GM19455 (cell line): ENCODE measurements at regions not wholly inside any gene's neighbourhood (a gene's known extent, or its start where the extent isn't known, plus 50 kb on each side); places are given as distances from the start of the nearest gene placed in this dataset.
"Not testable (repeated sequence)": the region's sequence is repeated elsewhere in the genome, so short reads cannot be mapped to it uniquely, and the experiment has no call there.

Experiments
- ATAC-seq: cut with Tn5 transposase; IDR thresholded peaks from one replicate; pipeline ENCODE4 v1.9.1; 2021; ENCODE audit not compliant: unreplicated experiment

DNA sequence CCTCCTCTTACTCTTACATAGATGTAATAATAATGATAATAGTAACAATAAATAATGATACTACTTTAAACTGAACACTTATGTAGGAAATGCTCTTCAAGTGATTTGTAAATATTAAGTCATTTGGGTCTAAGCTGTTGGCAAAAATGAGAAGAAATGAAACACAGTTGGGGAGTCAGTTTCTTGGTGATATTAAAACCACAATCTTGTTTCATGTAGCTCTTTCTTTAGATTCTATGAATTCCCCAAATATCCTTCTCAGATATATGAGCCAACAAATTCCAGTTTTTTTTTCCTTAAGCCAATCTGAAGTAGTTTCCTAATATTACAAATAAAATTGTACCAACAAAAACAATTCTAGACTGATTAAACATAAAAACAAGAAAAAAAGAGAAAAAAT lies 1115.6 kb upstream of the CNTN5 start:
- no peak for ATAC-seq

GRCh38 chr11:97905671-97906070 lies 1115.1 kb upstream of the CNTN5 start:
- no peak for ATAC-seq

DNA sequence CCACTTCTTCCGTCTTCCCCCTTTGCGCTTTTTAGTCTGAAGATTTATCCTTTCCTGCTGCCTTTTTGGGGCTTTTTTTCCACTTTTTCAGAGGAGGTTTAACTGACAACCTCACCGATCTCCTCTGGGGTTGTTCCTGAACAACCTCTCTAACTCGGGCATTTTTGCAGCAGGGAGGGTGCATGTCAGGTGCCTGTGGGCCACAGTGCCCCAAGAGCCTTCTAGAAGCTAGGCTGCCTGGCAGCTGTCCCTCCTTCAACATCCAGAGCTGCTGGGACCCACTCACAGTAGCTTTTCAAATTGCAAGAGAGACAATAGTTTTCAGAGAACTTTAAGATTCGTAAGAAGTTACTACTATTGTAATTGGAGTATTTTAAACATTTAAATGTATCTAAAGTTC lies 1112.4 kb upstream of the CNTN5 start:
- no peak for ATAC-seq

DNA sequence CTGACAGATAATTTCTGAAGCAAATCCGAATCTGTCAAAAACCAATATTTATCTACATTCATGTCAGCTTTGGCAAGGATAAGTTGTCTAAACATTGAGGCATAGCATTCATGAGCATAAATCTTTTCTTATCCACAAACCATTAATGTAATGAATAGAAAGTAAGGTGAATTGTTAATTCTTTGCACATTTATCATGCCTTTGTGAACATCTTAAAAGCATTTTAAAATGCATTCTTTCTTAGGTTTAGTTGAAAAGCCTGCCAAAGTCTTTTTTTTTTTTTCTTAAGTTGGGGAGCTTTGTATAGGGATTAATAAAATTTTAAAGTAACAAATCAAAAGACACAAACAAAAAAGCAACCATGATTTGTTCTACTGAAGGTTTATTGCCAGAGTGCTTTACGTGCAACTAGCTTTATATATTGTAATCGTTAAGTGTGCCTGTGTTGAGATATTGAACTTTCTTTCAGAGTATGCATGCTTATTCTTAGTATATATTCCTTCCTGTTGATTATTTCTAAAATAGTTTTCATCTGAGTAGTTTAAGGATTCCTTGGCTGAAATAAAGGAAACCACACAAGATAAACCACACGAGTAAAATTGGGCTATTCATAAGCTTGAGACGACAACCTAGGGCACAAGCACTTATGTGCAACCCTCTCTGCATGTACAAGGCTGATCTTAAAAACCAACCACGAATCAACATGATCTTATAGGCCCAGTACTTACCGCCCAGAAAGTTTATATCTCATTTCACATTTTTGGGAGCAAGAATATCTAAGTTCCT lies 1110.9 kb upstream of the CNTN5 start:
- ATAC-seq: no peak

GRCh38 chr11:97912629-97913028 lies 1108.1 kb upstream of the CNTN5 start:
- no peak for ATAC-seq

GRCh38 chr11:97922933-97923332 lies 1097.8 kb upstream of the CNTN5 start:
- ATAC-seq: not testable (repeated sequence)

DNA sequence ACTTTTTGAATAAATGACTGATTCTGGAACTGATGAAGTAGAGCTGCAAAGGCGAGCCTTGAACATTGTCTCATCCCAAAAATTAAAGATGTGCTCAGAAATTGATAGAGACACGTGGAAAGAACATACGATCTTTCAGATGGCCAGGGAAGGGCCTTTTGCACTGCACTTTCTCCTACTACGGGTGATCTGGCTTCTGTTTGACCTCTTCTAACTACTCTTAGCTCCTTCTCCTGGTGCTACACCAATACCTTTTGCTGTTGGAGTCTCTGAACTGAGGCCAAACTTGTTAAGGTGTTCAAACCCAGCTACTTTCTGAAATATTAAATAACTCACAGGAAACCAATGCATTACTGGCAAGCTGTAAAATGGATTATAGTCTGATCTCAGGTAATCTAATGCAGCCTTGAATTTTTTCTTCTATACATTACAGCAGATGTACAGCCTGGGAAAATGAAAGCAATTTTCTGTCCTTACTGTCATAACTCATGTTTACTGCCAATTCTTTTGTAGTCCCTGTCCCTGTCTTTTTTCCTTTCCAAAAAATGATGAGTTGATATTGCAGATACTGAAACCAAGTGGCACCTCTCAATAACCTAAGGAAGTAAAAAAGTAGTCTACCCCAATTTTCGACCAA lies 1086.1 kb upstream of the CNTN5 start:
- no peak for ATAC-seq

DNA sequence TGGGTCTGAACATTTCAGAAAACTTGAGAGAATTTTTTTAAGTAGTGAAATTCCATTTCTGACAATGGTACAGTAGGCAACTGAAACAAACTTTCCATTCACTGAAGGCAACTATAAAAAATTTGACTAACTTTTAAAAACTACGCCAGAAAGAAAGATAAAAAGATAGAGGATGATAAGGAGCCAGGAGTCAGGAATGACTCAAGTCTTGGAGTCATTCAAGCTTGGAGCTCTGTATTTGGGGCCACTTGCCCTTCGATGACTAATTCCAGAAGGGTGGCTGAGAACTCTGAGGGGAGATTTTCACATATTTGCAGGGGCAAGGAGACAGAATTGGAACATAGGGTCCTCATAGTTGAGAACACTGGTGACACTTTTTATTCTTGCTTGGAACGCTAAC lies 1083.2 kb upstream of the CNTN5 start:
- ATAC-seq: no peak

DNA sequence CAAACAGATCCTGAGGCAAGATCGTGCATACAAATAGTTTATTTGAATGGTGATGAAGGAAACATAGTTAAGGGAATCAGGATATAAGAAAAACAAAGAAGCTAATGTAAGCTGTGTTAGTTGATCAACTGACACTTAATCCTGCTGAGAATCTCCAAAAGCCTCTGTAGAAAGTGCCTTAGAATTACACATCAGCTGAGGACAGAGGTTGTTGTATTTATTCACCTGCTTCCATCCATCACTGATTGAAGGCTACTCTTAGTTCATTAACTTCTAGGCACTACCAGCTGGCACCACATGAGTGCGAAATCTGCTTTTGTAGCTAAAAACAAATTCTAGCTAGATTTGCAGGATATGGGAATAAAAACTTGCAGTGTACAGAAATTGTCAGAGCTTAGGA lies 1082.0 kb upstream of the CNTN5 start:
- ATAC-seq: no peak

- no peak for ATAC-seq
Observed at GRCh38 chr11:97943493-97943892, 1077.3 kb upstream of the CNTN5 start.

DNA sequence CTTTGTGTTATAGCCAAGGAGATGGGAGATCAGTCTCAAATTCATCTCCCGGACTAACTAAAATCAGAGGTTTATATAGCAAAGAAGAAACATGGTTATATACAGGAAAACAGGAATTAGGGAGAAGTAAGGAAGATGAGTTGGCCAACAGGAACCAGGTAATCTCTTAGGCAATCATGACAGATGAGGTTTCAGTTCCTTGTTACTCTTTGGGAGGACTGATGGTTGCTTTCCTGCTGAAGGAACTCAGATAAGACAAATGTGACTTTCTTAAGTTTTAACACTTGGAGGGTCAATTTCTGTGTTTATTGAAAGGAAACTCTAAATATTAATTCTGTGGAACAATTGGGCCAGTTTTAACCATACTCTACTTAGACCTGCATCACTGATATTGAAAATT lies 1072.0 kb upstream of the CNTN5 start:
- no peak for ATAC-seq

- ATAC-seq: no peak
Observed at GRCh38 chr11:97955595-97955994, 1065.2 kb upstream of the CNTN5 start.

DNA sequence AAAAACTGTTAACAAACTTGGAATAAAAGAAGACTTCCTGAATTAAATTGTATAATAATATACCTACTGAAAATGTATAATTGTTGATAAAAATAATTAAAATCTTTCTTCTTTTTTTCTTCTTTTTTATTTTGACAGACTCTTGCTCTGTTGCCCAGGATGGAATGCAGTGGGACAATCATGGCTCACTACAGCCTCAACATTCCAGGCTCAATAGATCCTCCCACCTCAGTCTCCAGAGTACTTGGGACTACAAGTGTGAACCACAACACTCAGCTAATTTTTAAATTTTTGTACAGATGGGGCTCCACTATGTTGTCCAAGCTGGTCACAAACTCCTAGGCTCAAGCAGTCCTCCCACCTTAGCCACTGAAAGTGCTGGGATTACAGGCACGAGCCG lies 1063.8 kb upstream of the CNTN5 start:
- ATAC-seq: no peak

DNA sequence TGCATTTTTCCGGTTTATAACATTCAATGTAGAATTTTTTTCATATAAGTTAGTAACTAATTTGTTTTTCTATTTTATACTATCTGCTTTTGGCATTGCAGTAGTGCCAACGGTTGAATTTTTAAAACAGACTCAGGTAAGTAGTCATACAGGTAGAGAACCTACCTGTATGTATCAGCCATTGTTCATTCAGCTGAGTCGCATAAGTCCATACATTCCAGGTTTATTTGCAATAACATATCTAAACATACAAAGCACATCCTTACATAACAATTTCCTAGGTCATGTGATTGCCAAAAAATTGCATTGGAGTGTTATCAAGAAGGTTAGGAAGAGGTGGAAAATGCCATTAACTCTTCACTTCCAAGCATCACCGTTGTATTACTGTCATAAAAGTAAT lies 1059.3 kb upstream of the CNTN5 start:
- no peak for ATAC-seq

DNA sequence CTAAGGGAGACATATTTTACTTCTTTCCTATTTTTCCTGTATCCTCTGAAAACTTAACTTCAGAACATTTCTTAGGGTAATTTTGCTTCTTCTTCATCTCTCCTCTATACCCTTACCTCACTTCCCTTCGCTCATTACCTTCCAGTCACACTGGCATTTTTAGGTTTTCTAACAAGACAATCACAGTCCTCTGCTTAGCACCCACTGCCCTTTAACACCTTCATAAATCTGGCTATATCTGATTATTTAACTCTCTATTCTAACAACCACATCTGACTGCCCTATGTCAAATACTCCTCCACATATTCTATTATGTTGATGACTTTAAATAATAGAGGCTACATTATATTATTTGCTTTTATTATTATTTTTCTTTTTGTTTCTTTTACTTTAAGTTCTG lies 1058.0 kb upstream of the CNTN5 start:
- no peak for ATAC-seq

DNA sequence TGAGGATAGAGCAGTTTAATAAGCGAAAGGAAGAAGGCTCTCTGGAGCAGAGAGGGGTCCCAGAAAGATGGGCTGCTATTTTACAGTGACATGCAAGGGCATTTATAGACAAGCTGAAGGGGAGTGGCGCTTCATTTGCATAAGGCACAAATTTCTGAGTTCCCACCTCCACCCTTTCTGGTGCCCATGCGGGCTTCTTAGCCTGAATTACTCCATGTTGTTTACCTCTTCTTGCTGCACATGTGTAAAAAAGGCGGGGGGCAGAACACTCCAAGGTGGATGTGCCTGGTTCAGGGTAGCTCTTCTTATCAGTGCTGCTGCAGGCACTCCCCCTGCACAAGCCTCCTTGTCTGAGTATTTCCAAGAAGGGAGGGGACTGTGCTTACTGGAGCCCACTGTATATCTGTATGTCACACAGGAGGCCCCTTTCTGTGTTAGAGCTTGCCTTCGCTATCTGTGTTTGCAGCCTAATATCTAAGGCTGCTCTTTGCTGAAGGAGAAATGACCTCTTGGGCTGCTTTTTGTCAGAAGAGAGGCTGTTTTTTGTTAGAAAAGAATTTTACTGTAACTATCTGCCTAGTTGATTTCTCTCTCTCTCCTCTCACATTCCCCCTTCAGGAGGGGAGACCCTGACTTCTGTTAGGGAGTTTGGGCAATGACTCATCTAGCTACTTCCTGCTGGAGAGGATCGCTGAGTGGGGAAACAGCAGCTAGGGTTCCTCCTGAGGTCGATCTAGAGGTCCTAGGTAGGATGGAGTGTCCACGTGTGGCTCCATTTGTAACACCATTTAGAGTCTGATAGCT lies 1057.0 kb upstream of the CNTN5 start:
- no peak for ATAC-seq

GRCh38 chr11:97964332-97965004 lies 1056.3 kb upstream of the CNTN5 start:
- no peak for ATAC-seq

DNA sequence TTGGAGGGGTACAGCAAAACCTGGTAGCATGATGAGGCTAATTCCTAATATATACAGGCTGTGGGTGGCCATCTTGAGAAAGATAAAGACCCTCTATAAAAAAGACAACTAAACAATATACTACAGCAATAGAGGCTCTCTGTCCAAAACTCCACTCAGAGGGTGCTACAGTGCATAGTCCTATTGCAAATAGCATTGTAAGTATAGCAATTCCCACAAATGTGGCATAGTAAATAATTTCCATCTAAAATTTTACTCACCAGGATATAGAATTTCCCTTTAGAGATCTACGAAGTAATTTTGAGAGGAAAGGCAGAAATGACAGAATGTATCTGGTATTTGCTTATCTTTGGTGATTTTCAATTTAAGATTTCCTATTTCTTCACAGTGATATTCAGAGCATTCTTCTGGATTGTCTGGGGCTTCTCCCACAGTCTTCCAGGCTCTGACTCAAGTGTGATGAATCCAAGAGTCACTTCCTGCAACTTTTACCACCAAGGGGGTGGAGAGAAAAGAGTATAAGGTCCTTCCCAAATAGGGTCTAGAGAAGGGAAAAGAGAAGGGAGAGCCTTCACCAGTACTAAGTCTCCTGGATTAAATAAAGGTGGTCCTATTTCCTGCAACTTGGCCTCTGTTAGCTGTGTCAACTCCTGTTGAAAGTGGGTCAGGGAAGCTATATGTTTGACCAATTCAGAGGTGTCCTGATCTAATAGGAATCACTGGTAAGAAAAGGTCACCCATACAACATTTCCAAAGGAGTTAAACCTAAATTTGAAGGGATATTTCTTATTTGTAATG lies 1054.7 kb upstream of the CNTN5 start:
- no peak for ATAC-seq

- ATAC-seq: no peak
Observed at GRCh38 chr11:97966901-97967300, 1053.8 kb upstream of the CNTN5 start.

GRCh38 chr11:97968071-97968470 lies 1052.7 kb upstream of the CNTN5 start:
- no peak for ATAC-seq

DNA sequence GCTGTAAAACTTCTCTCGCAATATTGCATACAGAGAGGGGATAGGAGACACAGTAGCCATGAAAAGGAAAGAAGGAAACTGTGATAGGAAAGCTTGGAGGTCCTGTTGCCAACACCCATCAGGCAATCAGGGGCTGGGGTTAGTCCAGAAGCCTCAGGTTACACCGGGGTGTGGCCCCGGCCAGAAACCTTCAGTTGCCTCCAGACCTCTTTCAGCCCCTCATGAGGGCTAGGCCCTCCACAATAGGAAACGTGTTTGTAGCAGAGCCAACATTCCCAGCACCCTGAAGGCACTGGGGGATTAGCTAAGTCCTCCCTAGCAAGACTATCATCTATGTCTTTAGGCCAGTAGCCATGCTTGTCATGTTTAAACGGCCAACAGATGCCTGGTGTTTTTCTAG lies 1048.0 kb upstream of the CNTN5 start:
- no peak for ATAC-seq
